T-cell (primary cell): ENCODE measurements at regions not wholly inside any gene's neighbourhood (a gene's known extent, or its start where the extent isn't known, plus 50 kb on each side); places are given as distances from the start of the nearest gene placed in this dataset.

ENCODE experiments used
- ATAC-seq, 4 experiments: fragments of 200-7000 bp in 3 of 4; fragments of 150-1000 bp in 1 of 4; cut with Tn5 transposase; replicated peaks in 1 of 4; 1 replicate in 3 of 4; 2 replicates in 1 of 4; pipeline ENCODE4 v1.10.0; 2021; ENCODE audit warnings: moderate library complexity in 3 of 4, mild to moderate bottlenecking in 2 of 4, moderate number of reproducible peaks in 1 of 4
- CTCF ChIA-PET, 2 donors: fragments of 300-600 bp; sonication (Branson Sonifier 250); formaldehyde crosslinking; loops; one replicate each; lab custom pipeline; 2022; ENCODE audit warnings: antibody characterized with exemption in 2 of 2; lab: Charles Lee
- POLR2A ChIA-PET, 2 donors: fragments of 300-600 bp; sonication (Branson Sonifier 250); formaldehyde crosslinking; loops; one replicate each; lab custom pipeline; 2022; ENCODE audit warnings: antibody characterized with exemption in 2 of 2; lab: Charles Lee
- DNase-seq, 35 experiments: peaks; one replicate each; pipeline versions ENCODE4 v3.0.0 to v3.0.0-alpha.2; 2013 to 2023
- H3K27ac ChIP-seq: one replicate; pipeline ENCODE4 v1.5.1; 2013; ENCODE audit warnings: low read length
- H3K27me3 ChIP-seq, 2 experiments: replicated peaks in 1 of 2; 1 replicate in 1 of 2; 2 replicates in 1 of 2; pipeline versions ENCODE4 v1.6.1 to v1.7.0; 2013; ENCODE audit warnings: low read length in 1 of 2, mixed read lengths in 1 of 2; ENCODE audit not compliant: control insufficient read depth in 2 of 2, insufficient read depth in 2 of 2; ENCODE audit errors: extremely low read depth in 1 of 2
- H3K36me3 ChIP-seq, 2 donors: 1 replicate in 1 of 2; 2 replicates in 1 of 2; pipeline versions ENCODE4 v1.6.1 to v1.7.0; 2013; ENCODE audit warnings: low read length in 1 of 2; ENCODE audit not compliant: control insufficient read depth in 2 of 2, insufficient read depth in 1 of 2; ENCODE audit errors: extremely low read depth in 1 of 2
- H3K4me1 ChIP-seq, 2 experiments: 1 replicate in 1 of 2; 2 replicates in 1 of 2; pipeline versions ENCODE4 v1.6.1 to v1.7.0; 2013; ENCODE audit warnings: low read length in 2 of 2, mixed read lengths in 1 of 2; ENCODE audit not compliant: insufficient read depth in 2 of 2, control insufficient read depth in 1 of 2; ENCODE audit errors: extremely low read depth in 1 of 2
- H3K4me3 ChIP-seq, 2 donors: 1 replicate in 1 of 2; 2 replicates in 1 of 2; pipeline versions ENCODE4 v1.5.1 to v1.7.0; 2013; ENCODE audit warnings: mild to moderate bottlenecking in 2 of 2, low read length in 1 of 2, moderate library complexity in 1 of 2; ENCODE audit not compliant: control insufficient read depth in 1 of 2; ENCODE audit errors: extremely low read depth in 1 of 2
- H3K9me3 ChIP-seq: 2 replicates; pipeline ENCODE4 v1.7.0; 2013
- H3K27ac Mint-ChIP-seq, 2 donors: one replicate each; pipeline ENCODE4 v1.8.0; 2020 to 2021; ENCODE audit warnings: mild to moderate bottlenecking in 2 of 2, mixed read lengths in 2 of 2
- H3K27me3 Mint-ChIP-seq, 2 donors: one replicate each; pipeline ENCODE4 v1.8.0; 2021 to 2022; ENCODE audit warnings: mixed read lengths in 2 of 2
- H3K36me3 Mint-ChIP-seq: one replicate; pipeline ENCODE4 v1.8.0; 2021; ENCODE audit warnings: mixed read lengths
- H3K4me1 Mint-ChIP-seq, 3 donors: one replicate each; pipeline ENCODE4 v1.8.0; 2020 to 2022; ENCODE audit warnings: mixed read lengths in 3 of 3, mild to moderate bottlenecking in 1 of 3
- H3K4me3 Mint-ChIP-seq, 3 donors: one replicate each; pipeline ENCODE4 v1.8.0; 2020 to 2022; ENCODE audit warnings: mild to moderate bottlenecking in 3 of 3, mixed read lengths in 3 of 3, moderate library complexity in 3 of 3
- H3K9me3 Mint-ChIP-seq, 3 donors: one replicate each; pipeline ENCODE4 v1.8.0; 2020 to 2022; ENCODE audit warnings: mixed read lengths in 3 of 3
- WGBS: methylation state at CpG from one replicate; pipeline ENCODE4 v1.1.5; 2013; ENCODE audit warnings: missing lambda C conversion rate; ENCODE audit not compliant: insufficient coverage; 5-methylcytosine and 5-hydroxymethylcytosine counted together

DNA sequence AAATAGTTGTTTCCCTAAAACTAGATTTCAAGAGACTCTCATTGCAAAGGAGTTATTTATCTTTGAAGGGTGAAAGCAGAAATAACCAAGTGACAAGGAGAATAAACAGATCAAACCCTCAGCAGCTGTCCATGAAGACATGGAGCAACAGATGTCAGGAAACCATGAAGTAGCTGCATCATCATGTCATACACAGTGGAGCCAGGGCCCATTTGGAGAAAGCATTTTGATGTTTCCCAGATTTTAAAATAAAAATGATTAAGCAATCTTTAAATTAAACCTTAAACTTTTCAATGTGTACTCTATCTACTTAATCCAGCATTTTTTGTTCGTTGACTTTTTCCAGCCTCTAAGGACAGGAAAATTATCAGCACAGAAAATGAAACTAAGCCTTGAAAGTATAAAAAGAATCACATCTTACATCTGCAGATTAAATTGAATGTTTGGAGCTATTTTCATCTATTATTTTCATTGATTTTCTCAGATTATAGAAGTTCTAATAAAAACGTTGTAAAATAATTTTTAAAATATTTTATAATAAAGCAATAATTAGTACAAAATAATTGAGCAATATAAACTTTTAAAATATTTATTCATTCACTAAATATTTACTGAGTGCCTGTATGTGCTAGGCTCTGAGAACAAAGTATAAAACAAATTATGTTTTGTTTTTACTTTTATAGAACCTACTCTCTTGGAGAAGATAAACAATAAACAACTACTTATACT lies 860.1 kb downstream of the BCL11A start:
- H3K4me1 ChIP-seq = no peaks in the 10 kb centered on the region
- H3K36me3 Mint-ChIP-seq = no peaks in the 10 kb centered on the region
- no peak overlapping the region for H3K27ac ChIP-seq
- H3K4me3 ChIP-seq = no peak overlapping the region
- H3K36me3 ChIP-seq = no peaks in the 10 kb centered on the region
- no peaks in the 10 kb centered on the region for H3K4me1 Mint-ChIP-seq
- H3K27ac Mint-ChIP-seq = no peak overlapping the region
- ChIA-PET CTCF (no interaction called here), POLR2A (no interaction called here)
- H3K27me3 ChIP-seq = no peaks in the 10 kb centered on the region
- H3K9me3 Mint-ChIP-seq = peaks cover 0 to 8% (median 5%) of the 10 kb centered on the region in 3 donors
- H3K27me3 Mint-ChIP-seq = no peaks in the 10 kb centered on the region
- ATAC-seq = no peak
- no peak overlapping the region for H3K4me3 Mint-ChIP-seq
- WGBS = no CpG with 5 or more reads among the region's 2 CpGs
- DNase-seq = no peak
- H3K9me3 ChIP-seq = no peaks in the 10 kb centered on the region

DNA sequence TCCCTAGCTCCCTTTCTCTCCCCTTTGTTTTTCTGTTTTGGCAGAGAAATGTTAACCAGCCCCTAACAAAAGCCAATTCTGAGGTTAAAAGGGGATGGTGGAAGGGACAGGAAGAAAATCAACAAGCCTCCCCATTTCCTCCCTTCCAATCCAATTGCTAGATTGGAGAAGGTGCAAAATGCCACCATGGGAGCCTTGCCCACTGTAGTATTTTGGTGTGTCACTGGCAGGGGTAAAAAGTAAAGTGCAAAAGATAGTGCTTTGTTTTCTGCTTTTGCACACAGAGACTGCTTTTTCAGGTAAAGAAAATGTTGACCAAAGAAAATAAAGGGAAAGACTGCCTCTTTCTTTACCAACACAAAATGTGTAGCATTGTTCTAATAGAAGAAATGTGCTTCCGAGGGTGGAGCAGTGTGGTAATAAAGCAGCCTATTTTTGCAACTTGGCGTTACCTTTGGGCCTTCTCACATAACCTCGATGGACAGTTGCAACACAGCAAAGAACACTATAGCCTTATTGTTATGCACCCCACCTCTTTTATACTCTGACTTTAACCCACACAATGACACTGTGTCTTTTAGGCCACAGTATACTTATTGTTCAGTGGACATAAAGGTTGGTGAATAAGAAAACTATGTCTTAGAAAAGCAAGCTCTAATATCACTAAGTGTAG lies 861.8 kb downstream of the BCL11A start:
- POLR2A ChIA-PET = no interaction called here
- ATAC-seq (no peak), DNase-seq (no peak)
- no peak overlapping the region for H3K27ac Mint-ChIP-seq
- Histone ChIP-seq H3K9me3 (no peaks in the 10 kb centered on the region), H3K27ac (no peak overlapping the region), H3K27me3 (no peaks in the 10 kb centered on the region), H3K4me1 (no peaks in the 10 kb centered on the region), H3K4me3 (no peak overlapping the region), H3K36me3 (no peaks in the 10 kb centered on the region)
- H3K36me3 Mint-ChIP-seq = no peaks in the 10 kb centered on the region
- H3K4me3 Mint-ChIP-seq = no peak overlapping the region
- H3K9me3 Mint-ChIP-seq = peaks cover 4 to 13% (median 5%) of the 10 kb centered on the region in 3 donors
- H3K27me3 Mint-ChIP-seq = no peaks in the 10 kb centered on the region
- no peaks in the 10 kb centered on the region for H3K4me1 Mint-ChIP-seq
- WGBS = no CpG with 5 or more reads among the region's 3 CpGs
- CTCF ChIA-PET = no interaction called here

DNA sequence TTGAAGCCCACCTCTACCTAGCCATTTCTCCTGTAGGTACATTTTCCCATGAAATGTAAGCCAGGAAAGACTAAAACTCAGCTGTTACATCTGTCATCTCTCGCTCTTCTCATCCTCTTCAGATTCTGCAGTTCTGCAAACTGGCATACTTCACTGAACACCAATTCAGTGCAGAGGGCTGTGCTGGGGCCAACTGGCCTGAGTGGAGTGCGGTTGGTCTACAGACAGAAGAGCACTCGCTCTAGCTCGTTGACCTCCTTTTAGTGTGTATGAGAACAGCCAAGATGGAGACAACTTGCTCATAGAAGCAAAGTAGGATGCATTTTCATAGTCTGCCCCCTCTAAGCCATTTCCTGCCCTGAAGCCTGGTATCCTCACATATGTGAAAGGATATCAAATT lies 862.6 kb downstream of the BCL11A start:
- no peaks in the 10 kb centered on the region for H3K27me3 ChIP-seq
- H3K9me3 ChIP-seq = no peaks in the 10 kb centered on the region
- no peak overlapping the region for H3K27ac Mint-ChIP-seq
- H3K36me3 Mint-ChIP-seq = no peaks in the 10 kb centered on the region
- H3K4me1 ChIP-seq = no peaks in the 10 kb centered on the region
- no peak overlapping the region for H3K4me3 ChIP-seq
- 64% methylated on average over 1 of the region's 4 CpGs for WGBS
- no peaks in the 10 kb centered on the region for H3K27me3 Mint-ChIP-seq
- ATAC-seq (no peak), DNase-seq (no peak)
- H3K36me3 ChIP-seq = no peaks in the 10 kb centered on the region
- ChIA-PET POLR2A (no interaction called here), CTCF (no interaction called here)
- H3K4me3 Mint-ChIP-seq = no peak overlapping the region
- no peak overlapping the region for H3K27ac ChIP-seq
- H3K4me1 Mint-ChIP-seq = no peaks in the 10 kb centered on the region
- peaks cover 3 to 14% (median 5%) of the 10 kb centered on the region in 3 donors for H3K9me3 Mint-ChIP-seq

- Mint-ChIP-seq H3K27me3 (no peaks in the 10 kb centered on the region), H3K9me3 (peaks cover 0 to 14% (median 5%) of the 10 kb centered on the region in 3 donors), H3K4me3 (no peak overlapping the region), H3K27ac (no peak overlapping the region), H3K36me3 (no peaks in the 10 kb centered on the region), H3K4me1 (no peaks in the 10 kb centered on the region)
- ATAC-seq = no peak
- Histone ChIP-seq H3K9me3 (no peaks in the 10 kb centered on the region), H3K4me3 (no peak overlapping the region), H3K36me3 (no peaks in the 10 kb centered on the region), H3K4me1 (peaks cover 0 to 4% of the 10 kb centered on the region in 2 experiments), H3K27ac (no peak overlapping the region), H3K27me3 (no peaks in the 10 kb centered on the region)
- no peak for DNase-seq
- ChIA-PET CTCF (no interaction called here), POLR2A (no interaction called here)
- WGBS = no CpG with 5 or more reads among the region's 1 CpG
Measured at GRCh38 chr2:59684771-59685166, 868.7 kb downstream of the BCL11A start.

- Histone ChIP-seq H3K4me1 (peaks cover 0 to 4% of the 10 kb centered on the region in 2 experiments), H3K4me3 (no peak overlapping the region), H3K27ac (no peak overlapping the region), H3K36me3 (no peaks in the 10 kb centered on the region), H3K27me3 (no peaks in the 10 kb centered on the region), H3K9me3 (no peaks in the 10 kb centered on the region)
- 83% methylated on average over 1 of the region's 4 CpGs for WGBS
- ATAC-seq (no peak), DNase-seq (no peak)
- no peaks in the 10 kb centered on the region for H3K27me3 Mint-ChIP-seq
- H3K4me1 Mint-ChIP-seq = no peaks in the 10 kb centered on the region
- ChIA-PET POLR2A (no interaction called here), CTCF (no interaction called here)
- H3K9me3 Mint-ChIP-seq = peaks cover 0 to 14% (median 5%) of the 10 kb centered on the region in 3 donors
- no peak overlapping the region for H3K4me3 Mint-ChIP-seq
- H3K36me3 Mint-ChIP-seq = no peaks in the 10 kb centered on the region
- H3K27ac Mint-ChIP-seq = no peak overlapping the region
Measured at GRCh38 chr2:59684116-59684770, 869.2 kb downstream of the BCL11A start.

DNA sequence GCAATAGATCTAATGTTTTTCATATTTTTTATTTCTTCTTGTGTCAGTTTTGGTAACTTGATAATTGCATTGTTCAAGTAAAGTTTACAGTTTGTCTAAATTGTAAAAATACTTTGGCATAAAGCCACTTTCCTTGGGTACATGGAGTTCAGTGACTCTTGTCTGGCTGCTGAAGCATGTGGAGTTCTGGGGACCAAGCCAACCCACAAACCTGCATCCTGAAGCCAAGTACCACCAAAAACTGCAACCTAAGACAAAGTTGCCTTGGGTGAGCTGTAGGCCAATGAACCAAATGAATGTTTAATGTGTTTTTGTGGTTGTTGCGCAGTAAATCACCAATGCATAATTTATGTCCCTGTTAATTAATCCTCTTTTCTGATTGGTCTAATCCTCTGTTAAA lies 872.6 kb downstream of the BCL11A start:
- DNase-seq = no peak
- Histone ChIP-seq H3K4me1 (peaks cover 0 to 4% of the 10 kb centered on the region in 2 experiments), H3K27ac (no peak overlapping the region), H3K36me3 (no peaks in the 10 kb centered on the region), H3K9me3 (no peaks in the 10 kb centered on the region), H3K27me3 (no peaks in the 10 kb centered on the region), H3K4me3 (no peak overlapping the region)
- ChIA-PET CTCF (no interaction called here), POLR2A (no interaction called here)
- Mint-ChIP-seq H3K27ac (no peak overlapping the region), H3K36me3 (no peaks in the 10 kb centered on the region), H3K9me3 (peaks cover 0 to 8% (median 0%) of the 10 kb centered on the region in 3 donors), H3K4me1 (no peaks in the 10 kb centered on the region), H3K27me3 (no peaks in the 10 kb centered on the region), H3K4me3 (no peak overlapping the region)
- no peak for ATAC-seq
- no CpG with 5 or more reads among the region's 1 CpG for WGBS
